NK-92 treated with Interleukin-12 subunit alpha and Interleukin-12 subunit beta, amount 100 ng/mL, for 24 hours (cell line): ENCODE measurements at regions not wholly inside any gene's neighbourhood (a gene's known extent, or its start where the extent isn't known, plus 50 kb on each side); places are given as distances from the start of the nearest gene placed in this dataset.
"Not testable (repeated sequence)": the region's sequence is repeated elsewhere in the genome, so short reads cannot be mapped to it uniquely, and the experiment has no call there.

Experiments
- DNase-seq: peaks from one replicate; lab custom pipeline; 2025; lab: John Stamatoyannopoulos, UW

- DNase-seq, result no peak
These were observed 78.0 kb upstream of the HNMT start for GRCh38 chr2:137886083-137886831.

GRCh38 chr2:137888845-137889244 is 75.4 kb upstream of the HNMT start:
- no peak for DNase-seq

- DNase-seq, result no peak
These were observed 71.5 kb upstream of the HNMT start for GRCh38 chr2:137892739-137893138.

GRCh38 chr2:137893145-137893544 is 71.1 kb upstream of the HNMT start:
- DNase-seq, result no peak

- DNase-seq, result no peak
These were observed 67.8 kb upstream of the HNMT start for GRCh38 chr2:137896467-137896866.

GRCh38 chr2:137897082-137897481 is 67.2 kb upstream of the HNMT start:
- DNase-seq, result no peak

- DNase-seq, result no peak
These were observed 63.7 kb upstream of the HNMT start for GRCh38 chr2:137900421-137901141.

GRCh38 chr2:137910641-137911040 is 53.6 kb upstream of the HNMT start:
- DNase-seq, result no peak

GRCh38 chr2:137912371-137912770 is 51.9 kb upstream of the HNMT start:
- no peak for DNase-seq

- DNase-seq, result no peak
These were observed 51.1 kb upstream of the HNMT start for GRCh38 chr2:137913169-137913568.

- DNase-seq, result not testable (repeated sequence)
These were observed 50.6 kb upstream of the HNMT start for GRCh38 chr2:137913648-137914047.
